WTC11 (cell line): ENCODE measurements at regions not wholly inside any gene's neighbourhood (a gene's known extent, or its start where the extent isn't known, plus 50 kb on each side); places are given as distances from the start of the nearest gene placed in this dataset.

Experiments used
- ATAC-seq: fragments of 200-7000 bp; cut with Tn5 transposase; 2 replicates; pipeline ENCODE4 v1.10.0; 2021; ENCODE audit warnings: mild to moderate bottlenecking, moderate library complexity
- CTCF ChIA-PET: fragments of 300-600 bp; sonication (Branson Sonifier 250); formaldehyde crosslinking; loops from one replicate; lab custom pipeline; 2021; ENCODE audit warnings: antibody characterized with exemption; lab: Charles Lee
- POLR2A ChIA-PET: fragments of 350-600 bp; sonication (Branson Sonifier 250); formaldehyde crosslinking; loops from one replicate; lab custom pipeline; 2021; ENCODE audit warnings: antibody characterized with exemption; lab: Charles Lee
- DNase-seq: peaks from one replicate; pipeline ENCODE4 v3.0.0; 2021; ENCODE audit warnings: low spot score
- H3K27ac Mint-ChIP-seq: 2 replicates; pipeline ENCODE4 v1.8.0; 2021; ENCODE audit warnings: mixed read lengths
- H3K27me3 Mint-ChIP-seq: 2 replicates; pipeline ENCODE4 v1.8.0; 2021; ENCODE audit warnings: low read depth, mild to moderate bottlenecking, moderate library complexity, mixed read lengths
- H3K36me3 Mint-ChIP-seq: 2 replicates; pipeline ENCODE4 v1.8.0; 2021; ENCODE audit warnings: mixed read lengths
- H3K4me1 Mint-ChIP-seq: 2 replicates; pipeline ENCODE4 v1.8.0; 2022; ENCODE audit warnings: mixed read lengths
- H3K4me3 Mint-ChIP-seq: 2 replicates; pipeline ENCODE4 v1.8.0; 2021; ENCODE audit warnings: mild to moderate bottlenecking, moderate library complexity, mixed read lengths
- H3K9me3 Mint-ChIP-seq: 2 replicates; pipeline ENCODE4 v1.8.0; 2021; ENCODE audit warnings: mixed read lengths
- ATF2 ChIP-seq: sonication (generic); formaldehyde crosslinking; IDR thresholded peaks from 2 replicates; pipeline ENCODE4 v1.8.1; 2022; ENCODE audit warnings: low read depth, missing genetic modification reagents, borderline replicate concordance
- ATF3 ChIP-seq: sonication (generic); formaldehyde crosslinking; conservative IDR thresholded peaks from 2 replicates; pipeline ENCODE4 v1.8.1; 2022; ENCODE audit warnings: mild to moderate bottlenecking, missing genetic modification reagents
- CDX4 ChIP-seq: fragments of 250-450 bp; sonication (Bioruptor Pico); IDR thresholded peaks from 2 replicates; pipeline ENCODE4 v1.9.0; 2021; ENCODE audit warnings: moderate library complexity, mild to moderate bottlenecking, inconsistent platforms, borderline replicate concordance
- CREM ChIP-seq: sonication (generic); formaldehyde crosslinking; IDR thresholded peaks from 2 replicates; pipeline ENCODE4 v1.8.1; 2022; ENCODE audit warnings: mild to moderate bottlenecking, missing genetic modification reagents, moderate library complexity
- ERG ChIP-seq: fragments of 250-450 bp; sonication (Bioruptor Pico); IDR thresholded peaks from 2 replicates; pipeline ENCODE4 v1.8.0; 2021; ENCODE audit warnings: mild to moderate bottlenecking
- ESRRA ChIP-seq: sonication (generic); formaldehyde crosslinking; IDR thresholded peaks from 2 replicates; pipeline ENCODE4 v1.8.1; 2022; ENCODE audit warnings: mild to moderate bottlenecking, missing genetic modification reagents, borderline replicate concordance
- FOXP1 ChIP-seq: sonication (generic); formaldehyde crosslinking; IDR thresholded peaks from 2 replicates; pipeline ENCODE4 v1.8.0; 2022; ENCODE audit warnings: missing genetic modification reagents, mild to moderate bottlenecking, moderate library complexity, borderline replicate concordance
- IRF2 ChIP-seq: sonication (generic); formaldehyde crosslinking; IDR thresholded peaks from 2 replicates; pipeline ENCODE4 v1.8.0; 2022; ENCODE audit warnings: low read depth, missing genetic modification reagents, borderline replicate concordance
- JAZF1 ChIP-seq: fragments of 250-450 bp; sonication (Bioruptor Pico); IDR thresholded peaks from 2 replicates; pipeline ENCODE4 v1.9.0; 2021; ENCODE audit warnings: moderate library complexity, mild to moderate bottlenecking, inconsistent platforms
- MYBL2 ChIP-seq: sonication (generic); formaldehyde crosslinking; IDR thresholded peaks from 2 replicates; pipeline ENCODE4 v1.8.1; 2023; ENCODE audit warnings: mild to moderate bottlenecking, moderate library complexity, missing genetic modification reagents
- NFATC4 ChIP-seq: fragments of 250-450 bp; sonication (Bioruptor Pico); IDR thresholded peaks from 2 replicates; pipeline ENCODE4 v1.9.0; 2021; ENCODE audit warnings: mild to moderate bottlenecking
- NFYB ChIP-seq: sonication (generic); formaldehyde crosslinking; conservative IDR thresholded peaks from 2 replicates; pipeline ENCODE4 v1.8.0; 2022; ENCODE audit warnings: low read depth, missing genetic modification reagents
- PREB ChIP-seq: sonication (generic); formaldehyde crosslinking; IDR thresholded peaks from 2 replicates; pipeline ENCODE4 v1.8.1; 2022; ENCODE audit warnings: mild to moderate bottlenecking, missing genetic modification reagents, moderate library complexity, borderline replicate concordance
- PRRX2 ChIP-seq: fragments of 250-450 bp; sonication (Bioruptor Pico); IDR thresholded peaks from 2 replicates; pipeline ENCODE4 v1.8.0; 2021; ENCODE audit warnings: mild to moderate bottlenecking
- ZNF219 ChIP-seq: sonication (generic); formaldehyde crosslinking; IDR thresholded peaks from 2 replicates; pipeline ENCODE4 v1.8.0; 2023; ENCODE audit warnings: missing genetic modification reagents, mild to moderate bottlenecking, borderline replicate concordance
- ZNF263 ChIP-seq: sonication (generic); formaldehyde crosslinking; IDR thresholded peaks from 2 replicates; pipeline ENCODE4 v1.8.1; 2022; ENCODE audit warnings: low read depth, mild to moderate bottlenecking, moderate library complexity, missing genetic modification reagents
- ZSCAN18 ChIP-seq: fragments of 250-450 bp; sonication (Bioruptor Pico); IDR thresholded peaks from 2 replicates; pipeline ENCODE4 v2.1.2; 2022; ENCODE audit warnings: mild to moderate bottlenecking, moderate library complexity
- TF ChIP-seq, protein P1 (sequence below): fragments of 250-450 bp; sonication (Bioruptor Pico); IDR thresholded peaks from 2 replicates; pipeline ENCODE4 v1.9.0; 2021; ENCODE audit warnings: mild to moderate bottlenecking
- TF ChIP-seq, protein P2 (sequence below): sonication (generic); formaldehyde crosslinking; IDR thresholded peaks from 2 replicates; pipeline ENCODE4 v1.8.0; 2022; ENCODE audit warnings: missing genetic modification reagents
- TF ChIP-seq, protein P3 (sequence below): sonication (generic); formaldehyde crosslinking; IDR thresholded peaks from 2 replicates; pipeline ENCODE4 v1.8.1; 2023; ENCODE audit warnings: mild to moderate bottlenecking, missing genetic modification reagents, moderate library complexity

DNA sequence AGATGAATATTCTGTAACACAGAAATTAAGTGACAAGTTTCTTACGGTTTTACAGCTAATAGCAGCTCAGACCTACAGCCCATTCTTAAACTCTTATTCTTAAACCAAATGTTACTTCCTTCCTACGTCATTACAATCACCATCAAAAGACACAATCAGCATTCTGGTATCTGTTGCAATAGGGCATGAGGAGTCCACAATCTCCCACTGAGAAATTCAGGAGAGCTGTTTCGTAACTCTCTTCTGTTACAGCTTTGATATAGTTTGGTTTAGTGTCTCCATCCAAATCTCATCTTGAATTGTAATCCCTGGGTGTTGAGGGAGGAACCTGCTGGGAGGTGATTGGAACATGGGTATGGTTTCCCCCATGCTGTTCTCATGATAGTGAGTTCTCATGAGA lies 163.4 kb downstream of the GAS1 start (continued):
- no peak for TF ChIP-seq NFYB (CRISPR knock-in tag)

GRCh38 chr9:86782831-86783230 lies 164.5 kb downstream of the GAS1 start:
- no peaks in the 10 kb centered on the region for H3K27me3 Mint-ChIP-seq
- no peak for TF ChIP-seq PREB (CRISPR knock-in tag)
- TF ChIP-seq ZSCAN18 (CRISPR knock-in tag), result no peak
- no peak for TF ChIP-seq ATF3 (CRISPR knock-in tag)
- no peak for TF ChIP-seq CDX4 (CRISPR knock-in tag)
- no peak for TF ChIP-seq ZNF263 (CRISPR knock-in tag)
- TF ChIP-seq IRF2, result no peak
- TF ChIP-seq, protein P1, sequence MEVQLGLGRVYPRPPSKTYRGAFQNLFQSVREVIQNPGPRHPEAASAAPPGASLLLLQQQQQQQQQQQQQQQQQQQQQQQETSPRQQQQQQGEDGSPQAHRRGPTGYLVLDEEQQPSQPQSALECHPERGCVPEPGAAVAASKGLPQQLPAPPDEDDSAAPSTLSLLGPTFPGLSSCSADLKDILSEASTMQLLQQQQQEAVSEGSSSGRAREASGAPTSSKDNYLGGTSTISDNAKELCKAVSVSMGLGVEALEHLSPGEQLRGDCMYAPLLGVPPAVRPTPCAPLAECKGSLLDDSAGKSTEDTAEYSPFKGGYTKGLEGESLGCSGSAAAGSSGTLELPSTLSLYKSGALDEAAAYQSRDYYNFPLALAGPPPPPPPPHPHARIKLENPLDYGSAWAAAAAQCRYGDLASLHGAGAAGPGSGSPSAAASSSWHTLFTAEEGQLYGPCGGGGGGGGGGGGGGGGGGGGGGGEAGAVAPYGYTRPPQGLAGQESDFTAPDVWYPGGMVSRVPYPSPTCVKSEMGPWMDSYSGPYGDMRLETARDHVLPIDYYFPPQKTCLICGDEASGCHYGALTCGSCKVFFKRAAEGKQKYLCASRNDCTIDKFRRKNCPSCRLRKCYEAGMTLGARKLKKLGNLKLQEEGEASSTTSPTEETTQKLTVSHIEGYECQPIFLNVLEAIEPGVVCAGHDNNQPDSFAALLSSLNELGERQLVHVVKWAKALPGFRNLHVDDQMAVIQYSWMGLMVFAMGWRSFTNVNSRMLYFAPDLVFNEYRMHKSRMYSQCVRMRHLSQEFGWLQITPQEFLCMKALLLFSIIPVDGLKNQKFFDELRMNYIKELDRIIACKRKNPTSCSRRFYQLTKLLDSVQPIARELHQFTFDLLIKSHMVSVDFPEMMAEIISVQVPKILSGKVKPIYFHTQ, result no peak
- no peak for TF ChIP-seq ZNF219 (CRISPR knock-in tag)
- TF ChIP-seq, all 79 proteins: peak for 0

GRCh38 chr9:86778761-86779160 lies 168.5 kb downstream of the GAS1 start:
- Mint-ChIP-seq H3K27me3 (no peaks in the 10 kb centered on the region), H3K27ac (no peak overlapping the region), H3K9me3 (no peaks in the 10 kb centered on the region), H3K36me3 (no peaks in the 10 kb centered on the region), H3K4me3 (no peak overlapping the region), H3K4me1 (no peaks in the 10 kb centered on the region)
- no peak for ATAC-seq
- POLR2A ChIA-PET, result no interaction called here
- DNase-seq, result no peak
- CTCF ChIA-PET, result no interaction called here
- TF ChIP-seq ZNF263 (CRISPR knock-in tag) (no peak), MYBL2 (CRISPR knock-in tag) (no peak), ERG (CRISPR knock-in tag) (no peak), ESRRA (no peak), ATF2 (CRISPR knock-in tag) (no peak), FOXP1 (no peak), CREM (no peak), PRRX2 (CRISPR knock-in tag) (no peak), NFATC4 (no peak), JAZF1 (CRISPR knock-in tag) (no peak)
- TF ChIP-seq, protein P2, sequence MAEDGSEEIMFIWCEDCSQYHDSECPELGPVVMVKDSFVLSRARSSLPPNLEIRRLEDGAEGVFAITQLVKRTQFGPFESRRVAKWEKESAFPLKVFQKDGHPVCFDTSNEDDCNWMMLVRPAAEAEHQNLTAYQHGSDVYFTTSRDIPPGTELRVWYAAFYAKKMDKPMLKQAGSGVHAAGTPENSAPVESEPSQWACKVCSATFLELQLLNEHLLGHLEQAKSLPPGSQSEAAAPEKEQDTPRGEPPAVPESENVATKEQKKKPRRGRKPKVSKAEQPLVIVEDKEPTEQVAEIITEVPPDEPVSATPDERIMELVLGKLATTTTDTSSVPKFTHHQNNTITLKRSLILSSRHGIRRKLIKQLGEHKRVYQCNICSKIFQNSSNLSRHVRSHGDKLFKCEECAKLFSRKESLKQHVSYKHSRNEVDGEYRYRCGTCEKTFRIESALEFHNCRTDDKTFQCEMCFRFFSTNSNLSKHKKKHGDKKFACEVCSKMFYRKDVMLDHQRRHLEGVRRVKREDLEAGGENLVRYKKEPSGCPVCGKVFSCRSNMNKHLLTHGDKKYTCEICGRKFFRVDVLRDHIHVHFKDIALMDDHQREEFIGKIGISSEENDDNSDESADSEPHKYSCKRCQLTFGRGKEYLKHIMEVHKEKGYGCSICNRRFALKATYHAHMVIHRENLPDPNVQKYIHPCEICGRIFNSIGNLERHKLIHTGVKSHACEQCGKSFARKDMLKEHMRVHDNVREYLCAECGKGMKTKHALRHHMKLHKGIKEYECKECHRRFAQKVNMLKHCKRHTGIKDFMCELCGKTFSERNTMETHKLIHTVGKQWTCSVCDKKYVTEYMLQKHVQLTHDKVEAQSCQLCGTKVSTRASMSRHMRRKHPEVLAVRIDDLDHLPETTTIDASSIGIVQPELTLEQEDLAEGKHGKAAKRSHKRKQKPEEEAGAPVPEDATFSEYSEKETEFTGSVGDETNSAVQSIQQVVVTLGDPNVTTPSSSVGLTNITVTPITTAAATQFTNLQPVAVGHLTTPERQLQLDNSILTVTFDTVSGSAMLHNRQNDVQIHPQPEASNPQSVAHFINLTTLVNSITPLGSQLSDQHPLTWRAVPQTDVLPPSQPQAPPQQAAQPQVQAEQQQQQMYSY (CRISPR knock-in tag), result no peak
- TF ChIP-seq, protein P3, sequence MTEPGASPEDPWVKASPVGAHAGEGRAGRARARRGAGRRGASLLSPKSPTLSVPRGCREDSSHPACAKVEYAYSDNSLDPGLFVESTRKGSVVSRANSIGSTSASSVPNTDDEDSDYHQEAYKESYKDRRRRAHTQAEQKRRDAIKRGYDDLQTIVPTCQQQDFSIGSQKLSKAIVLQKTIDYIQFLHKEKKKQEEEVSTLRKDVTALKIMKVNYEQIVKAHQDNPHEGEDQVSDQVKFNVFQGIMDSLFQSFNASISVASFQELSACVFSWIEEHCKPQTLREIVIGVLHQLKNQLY (CRISPR knock-in tag), result no peak

More at GRCh38 chr9:86782831-86783230, 164.5 kb downstream of the GAS1 start:
- H3K4me3 Mint-ChIP-seq, result no peak overlapping the region
- no peaks in the 10 kb centered on the region for H3K4me1 Mint-ChIP-seq
- ATAC-seq (no peak), DNase-seq (no peak)
- H3K36me3 Mint-ChIP-seq, result no peaks in the 10 kb centered on the region
- ChIA-PET POLR2A (no interaction called here), CTCF (interaction anchor here (1.9 kb wide), 1 partner anchor 145 kb away, joined by 4 read pairs; no protein-coding TSS in a partner anchor)
- H3K9me3 Mint-ChIP-seq, result no peaks in the 10 kb centered on the region
- H3K27ac Mint-ChIP-seq, result no peak overlapping the region
